Astrocyte (in vitro differentiated cells and primary cell): ENCODE measurements at regions not wholly inside any gene's neighbourhood (a gene's known extent, or its start where the extent isn't known, plus 50 kb on each side); places are given as distances from the start of the nearest gene placed in this dataset.

ENCODE experiments used
- EZH2 ChIP-seq: IDR thresholded peaks from 2 replicates; pipeline ENCODE4 v1.6.1; 2012; ENCODE audit warnings: mild to moderate bottlenecking, low read length, inconsistent platforms; ENCODE audit not compliant: insufficient read depth
- TF ChIP-seq, protein P1 (sequence below): IDR thresholded peaks from 2 replicates; pipeline ENCODE4 v1.5.1; 2011; ENCODE audit warnings: low read depth, mild to moderate bottlenecking, inconsistent platforms, low read length, moderate library complexity; ENCODE audit not compliant: insufficient read depth

DNA sequence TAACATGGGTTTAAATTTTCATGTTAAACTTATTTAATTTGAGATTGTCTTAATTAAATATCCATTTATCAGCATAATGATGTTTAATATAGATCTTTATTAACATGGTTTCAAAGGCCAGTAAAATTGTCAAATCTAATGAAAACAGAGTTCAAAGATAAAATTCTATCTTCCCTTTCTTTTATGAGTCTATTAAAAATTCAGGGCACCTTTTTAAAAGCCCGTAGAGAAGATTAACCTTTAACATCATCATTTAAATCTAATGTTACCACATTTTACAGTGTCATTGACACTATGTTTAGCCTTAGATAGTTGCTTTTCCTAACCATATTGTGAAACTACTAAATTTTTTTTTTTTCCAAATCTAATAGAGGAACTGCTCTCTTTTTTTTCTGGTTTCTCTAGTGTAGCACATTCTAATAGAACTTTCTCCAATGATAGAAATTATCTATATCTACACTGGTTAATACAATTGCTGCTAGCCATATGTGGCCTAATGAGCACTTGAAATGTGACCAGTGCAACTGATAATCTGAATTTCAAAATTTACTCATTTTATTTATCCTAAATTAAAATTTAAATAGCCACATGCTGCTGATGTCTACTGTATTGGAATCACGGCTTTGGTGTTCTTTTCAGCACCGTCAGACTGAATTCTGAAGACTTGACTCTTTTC, 410.9 kb downstream of the UTRN start:
- TF ChIP-seq, protein P1, sequence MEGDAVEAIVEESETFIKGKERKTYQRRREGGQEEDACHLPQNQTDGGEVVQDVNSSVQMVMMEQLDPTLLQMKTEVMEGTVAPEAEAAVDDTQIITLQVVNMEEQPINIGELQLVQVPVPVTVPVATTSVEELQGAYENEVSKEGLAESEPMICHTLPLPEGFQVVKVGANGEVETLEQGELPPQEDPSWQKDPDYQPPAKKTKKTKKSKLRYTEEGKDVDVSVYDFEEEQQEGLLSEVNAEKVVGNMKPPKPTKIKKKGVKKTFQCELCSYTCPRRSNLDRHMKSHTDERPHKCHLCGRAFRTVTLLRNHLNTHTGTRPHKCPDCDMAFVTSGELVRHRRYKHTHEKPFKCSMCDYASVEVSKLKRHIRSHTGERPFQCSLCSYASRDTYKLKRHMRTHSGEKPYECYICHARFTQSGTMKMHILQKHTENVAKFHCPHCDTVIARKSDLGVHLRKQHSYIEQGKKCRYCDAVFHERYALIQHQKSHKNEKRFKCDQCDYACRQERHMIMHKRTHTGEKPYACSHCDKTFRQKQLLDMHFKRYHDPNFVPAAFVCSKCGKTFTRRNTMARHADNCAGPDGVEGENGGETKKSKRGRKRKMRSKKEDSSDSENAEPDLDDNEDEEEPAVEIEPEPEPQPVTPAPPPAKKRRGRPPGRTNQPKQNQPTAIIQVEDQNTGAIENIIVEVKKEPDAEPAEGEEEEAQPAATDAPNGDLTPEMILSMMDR, result no peak
- TF ChIP-seq EZH2, result no peak
